ENCODE measurements at regions not wholly inside any gene's neighbourhood (a gene's known extent, or its start where the extent isn't known, plus 50 kb on each side); places are given as distances from the start of the nearest gene placed in this dataset.

DNA sequence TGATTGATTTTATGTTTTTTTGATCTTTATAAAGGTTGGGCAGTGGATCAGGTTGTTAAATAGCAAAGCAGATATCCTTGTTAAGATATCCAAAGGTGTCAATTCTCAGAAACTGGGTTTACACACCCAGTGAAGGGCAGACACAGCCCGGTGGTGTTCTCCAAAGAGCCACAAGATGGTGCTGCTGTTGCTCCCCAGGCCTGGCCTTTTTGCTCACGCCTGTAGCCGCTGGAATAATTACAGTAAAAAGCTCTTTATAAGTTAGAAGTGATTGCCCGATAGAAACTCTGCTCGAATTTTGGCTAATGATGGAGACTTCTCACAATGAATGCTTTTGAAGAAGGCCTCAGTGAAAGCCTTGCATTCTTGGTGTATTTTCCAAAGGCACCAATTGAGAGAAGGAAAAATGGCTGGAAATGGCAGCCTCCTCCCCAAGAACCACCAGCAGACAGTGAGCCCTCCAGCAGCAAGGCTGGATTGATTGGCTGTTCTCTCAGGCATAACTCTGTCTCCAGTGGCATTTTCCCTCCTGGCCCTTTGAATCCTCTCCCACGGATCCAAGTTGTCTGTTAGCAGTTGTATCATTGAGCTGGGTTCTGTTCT is 120.5 kb upstream of the CHD6 start:
- no peak overlapping the region for H3K4me2 ChIP-seq (ENCODE audit: low read depth, low read length)
- H3K79me2 ChIP-seq (ENCODE audit: low read length), result no peaks in the 10 kb centered on the region
- no peaks in the 10 kb centered on the region for H3K36me3 ChIP-seq (replicated peaks; ENCODE audit: insufficient read depth, low read length)
- H3K27me3 ChIP-seq (replicated peaks; ENCODE audit: insufficient read depth, low read length), result no peaks in the 10 kb centered on the region
- H3K4me3 ChIP-seq (ENCODE audit: low read length), result no peak overlapping the region
- no peaks in the 10 kb centered on the region for H3F3A ChIP-seq (ENCODE audit: insufficient read depth, low read length)
- peak; percentile 57 for DNase-seq
- H3K9me3 ChIP-seq (replicated peaks; ENCODE audit: insufficient read depth, low read length), result no peaks in the 10 kb centered on the region
- no peak overlapping the region for H3K9ac ChIP-seq (ENCODE audit: low read length)
- TF ChIP-seq, protein P1, sequence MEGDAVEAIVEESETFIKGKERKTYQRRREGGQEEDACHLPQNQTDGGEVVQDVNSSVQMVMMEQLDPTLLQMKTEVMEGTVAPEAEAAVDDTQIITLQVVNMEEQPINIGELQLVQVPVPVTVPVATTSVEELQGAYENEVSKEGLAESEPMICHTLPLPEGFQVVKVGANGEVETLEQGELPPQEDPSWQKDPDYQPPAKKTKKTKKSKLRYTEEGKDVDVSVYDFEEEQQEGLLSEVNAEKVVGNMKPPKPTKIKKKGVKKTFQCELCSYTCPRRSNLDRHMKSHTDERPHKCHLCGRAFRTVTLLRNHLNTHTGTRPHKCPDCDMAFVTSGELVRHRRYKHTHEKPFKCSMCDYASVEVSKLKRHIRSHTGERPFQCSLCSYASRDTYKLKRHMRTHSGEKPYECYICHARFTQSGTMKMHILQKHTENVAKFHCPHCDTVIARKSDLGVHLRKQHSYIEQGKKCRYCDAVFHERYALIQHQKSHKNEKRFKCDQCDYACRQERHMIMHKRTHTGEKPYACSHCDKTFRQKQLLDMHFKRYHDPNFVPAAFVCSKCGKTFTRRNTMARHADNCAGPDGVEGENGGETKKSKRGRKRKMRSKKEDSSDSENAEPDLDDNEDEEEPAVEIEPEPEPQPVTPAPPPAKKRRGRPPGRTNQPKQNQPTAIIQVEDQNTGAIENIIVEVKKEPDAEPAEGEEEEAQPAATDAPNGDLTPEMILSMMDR (IDR thresholded peaks at IDR 0.05; ENCODE audit: low read length), result peak; percentile 96
- TF ChIP-seq EZH2 (optimal IDR thresholded peaks at IDR 0.05; ENCODE audit: low read depth, low read length) (no peak), EZH2phosphoT487 (IDR thresholded peaks at IDR 0.05; ENCODE audit: low read length) (no peak)
- H2AFZ ChIP-seq (ENCODE audit: low read length), result no peak overlapping the region
- H4K20me1 ChIP-seq (ENCODE audit: insufficient read depth, low read length), result no peaks in the 10 kb centered on the region
- no peaks in the 10 kb centered on the region for H3K4me1 ChIP-seq (ENCODE audit: low read length)
- no peak overlapping the region for H3K27ac ChIP-seq (ENCODE audit: low read length)
- H3K9me2 ChIP-seq (replicated peaks; ENCODE audit: insufficient read depth, low read length), result no peaks in the 10 kb centered on the region

DNA sequence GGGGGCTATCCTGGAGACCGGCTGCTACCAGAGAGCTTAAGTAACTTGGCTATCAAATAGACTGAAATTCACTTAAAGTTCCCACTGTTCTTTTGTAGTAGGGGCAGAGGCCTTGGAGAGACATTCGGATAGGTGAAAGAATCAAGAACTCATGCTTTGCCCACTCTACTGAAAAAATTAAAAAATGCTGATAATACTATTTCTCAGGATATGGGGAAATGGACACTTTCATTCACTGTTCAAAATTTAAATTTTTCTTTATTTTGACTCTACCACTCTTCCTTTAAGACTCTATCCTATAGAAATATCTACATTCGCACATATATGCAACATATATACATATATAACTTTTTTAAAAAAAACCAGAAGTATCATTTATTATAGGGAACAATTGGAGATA is 117.8 kb upstream of the CHD6 start:
- TF ChIP-seq, protein P1 (IDR thresholded peaks at IDR 0.05; ENCODE audit: low read length), result no peak
- no peak for TF ChIP-seq EZH2phosphoT487 (IDR thresholded peaks at IDR 0.05; ENCODE audit: low read length)
- no peak for TF ChIP-seq EZH2 (optimal IDR thresholded peaks at IDR 0.05; ENCODE audit: low read depth, low read length)
- Histone ChIP-seq H3K9ac (ENCODE audit: low read length) (no peak overlapping the region), H3K79me2 (ENCODE audit: low read length) (no peaks in the 10 kb centered on the region), H3K4me3 (ENCODE audit: low read length) (no peak overlapping the region), H3K9me2 (replicated peaks; ENCODE audit: insufficient read depth, low read length) (no peaks in the 10 kb centered on the region), H3K4me1 (ENCODE audit: low read length) (no peaks in the 10 kb centered on the region), H3K9me3 (replicated peaks; ENCODE audit: insufficient read depth, low read length) (no peaks in the 10 kb centered on the region), H3K4me2 (ENCODE audit: low read depth, low read length) (no peak overlapping the region), H2AFZ (ENCODE audit: low read length) (no peak overlapping the region), H3K27me3 (replicated peaks; ENCODE audit: insufficient read depth, low read length) (no peaks in the 10 kb centered on the region), H3K27ac (ENCODE audit: low read length) (no peak overlapping the region), H3F3A (ENCODE audit: insufficient read depth, low read length) (no peaks in the 10 kb centered on the region), H3K36me3 (replicated peaks; ENCODE audit: insufficient read depth, low read length) (no peaks in the 10 kb centered on the region), H4K20me1 (ENCODE audit: insufficient read depth, low read length) (no peaks in the 10 kb centered on the region)
- no peak for DNase-seq

DNA sequence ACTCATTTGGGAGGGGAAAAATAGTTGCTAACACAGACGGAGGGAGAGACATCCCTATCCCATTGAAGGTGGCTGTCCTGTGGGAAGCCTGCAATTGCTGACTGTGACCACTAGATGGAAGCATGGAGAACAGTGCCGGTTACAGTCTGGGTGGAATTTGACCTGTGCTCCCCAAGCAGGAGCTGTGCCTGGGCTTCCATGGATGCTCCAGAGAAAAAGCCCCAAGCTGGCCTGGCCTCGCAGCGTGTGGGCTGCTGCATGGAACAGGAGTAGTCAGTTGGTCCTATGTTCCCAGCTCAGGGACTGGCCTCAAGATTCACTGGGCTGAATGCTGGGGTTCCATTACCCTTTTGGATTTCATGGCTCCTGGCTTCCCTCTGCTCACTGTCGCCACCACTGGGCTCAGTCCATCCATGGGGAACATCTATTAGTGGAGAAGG is 116.3 kb upstream of the CHD6 start:
- Histone ChIP-seq H3K4me2 (ENCODE audit: low read depth, low read length) (no peak overlapping the region), H3K27me3 (replicated peaks; ENCODE audit: insufficient read depth, low read length) (no peaks in the 10 kb centered on the region), H3K9me3 (replicated peaks; ENCODE audit: insufficient read depth, low read length) (no peaks in the 10 kb centered on the region), H2AFZ (ENCODE audit: low read length) (no peak overlapping the region), H4K20me1 (ENCODE audit: insufficient read depth, low read length) (no peaks in the 10 kb centered on the region), H3K79me2 (ENCODE audit: low read length) (no peaks in the 10 kb centered on the region), H3K4me3 (ENCODE audit: low read length) (no peak overlapping the region), H3K9ac (ENCODE audit: low read length) (no peak overlapping the region), H3K27ac (ENCODE audit: low read length) (no peak overlapping the region), H3K9me2 (replicated peaks; ENCODE audit: insufficient read depth, low read length) (no peaks in the 10 kb centered on the region), H3F3A (ENCODE audit: insufficient read depth, low read length) (no peaks in the 10 kb centered on the region), H3K36me3 (replicated peaks; ENCODE audit: insufficient read depth, low read length) (no peaks in the 10 kb centered on the region), H3K4me1 (ENCODE audit: low read length) (no peaks in the 10 kb centered on the region)
- peak; percentile 21 for DNase-seq
- TF ChIP-seq, protein P1 (IDR thresholded peaks at IDR 0.05; ENCODE audit: low read length), result peak; percentile 88
- TF ChIP-seq EZH2phosphoT487 (IDR thresholded peaks at IDR 0.05; ENCODE audit: low read length), result no peak
